A673 (cell line): ENCODE measurements at regions not wholly inside any gene's neighbourhood (a gene's known extent, or its start where the extent isn't known, plus 50 kb on each side); places are given as distances from the start of the nearest gene placed in this dataset.

Experiments
- BruUV-seq: library from RNA; stranded (reverse); fragments of 400-500 nt; replicated peaks from 2 replicates; lab custom pipeline; 2021; lab: Mats Ljungman, UMichigan
- CTCF ChIA-PET: fragments of 300-600 bp; sonication (Branson Sonifier 250); formaldehyde crosslinking; loops from one replicate; lab custom pipeline; 2022; ENCODE audit warnings: antibody characterized with exemption; lab: Charles Lee
- POLR2A ChIA-PET: fragments of 300-600 bp; sonication (Branson Sonifier 250); formaldehyde crosslinking; loops from one replicate; lab custom pipeline; 2022; ENCODE audit warnings: antibody characterized with exemption; ENCODE audit not compliant: low non-redundant PET; lab: Charles Lee
- DNase-seq: peaks from one replicate; pipeline ENCODE4 v3.0.0-alpha.2; 2015; ENCODE audit warnings: low spot score
- H3K27ac ChIP-seq: fragments of 200-600 bp; sonication (generic); 2 replicates; pipeline ENCODE4 v1.5.1; 2016; ENCODE audit warnings: mixed run types, low read depth, mild to moderate bottlenecking, mixed read lengths, antibody characterized with exemption, low read length; ENCODE audit not compliant: poor library complexity, severe bottlenecking
- H3K27me3 ChIP-seq: fragments of 200-600 bp; sonication (generic); replicated peaks from 2 replicates; pipeline ENCODE4 v1.6.1; 2017; ENCODE audit warnings: mixed run types, low read depth, mild to moderate bottlenecking, mixed read lengths, antibody characterized with exemption, low read length; ENCODE audit not compliant: insufficient read depth, poor library complexity
- H3K36me3 ChIP-seq: fragments of 200-600 bp; sonication (generic); 2 replicates; pipeline ENCODE4 v1.6.1; 2016; ENCODE audit warnings: mixed run types, mild to moderate bottlenecking, mixed read lengths, antibody characterized with exemption, low read length; ENCODE audit not compliant: insufficient read depth, poor library complexity, severe bottlenecking
- H3K4me1 ChIP-seq: fragments of 200-600 bp; sonication (generic); 2 replicates; pipeline ENCODE4 v1.6.1; 2017; ENCODE audit warnings: mixed run types, mild to moderate bottlenecking, mixed read lengths, antibody characterized with exemption, low read length; ENCODE audit not compliant: insufficient read depth, poor library complexity, severe bottlenecking
- H3K4me3 ChIP-seq: fragments of 200-600 bp; sonication (generic); 2 replicates; pipeline ENCODE4 v1.5.1; 2016; ENCODE audit warnings: low read depth, mixed run types, mild to moderate bottlenecking, mixed read lengths, low read length; ENCODE audit not compliant: poor library complexity, severe bottlenecking
- H3K9me3 ChIP-seq: fragments of 200-600 bp; sonication (generic); 2 replicates; pipeline ENCODE4 v1.6.1; 2016; ENCODE audit warnings: mixed run types, low read depth, mild to moderate bottlenecking, mixed read lengths, antibody characterized with exemption, low read length; ENCODE audit not compliant: poor library complexity, severe bottlenecking
- EZH2 ChIP-seq: fragments of 200-600 bp; sonication (generic); IDR thresholded peaks from 2 replicates; pipeline ENCODE4 v1.6.1; 2017; ENCODE audit warnings: borderline replicate concordance, low read depth, mild to moderate bottlenecking, mixed read lengths, antibody characterized with exemption, low read length; ENCODE audit not compliant: poor library complexity, severe bottlenecking
- intact Hi-C: fragments of 100-400 bp; cut with micrococcal nuclease; formaldehyde crosslinking; loops from one replicate; pipeline ENCODE4 v1.10.0; 2022; ENCODE audit not compliant: unreplicated experiment
- TF ChIP-seq, protein P1 (sequence below): fragments of 300-800, 200-600 bp; sonication (generic); conservative IDR thresholded peaks from 2 replicates; pipeline ENCODE4 v1.5.1; 2017; ENCODE audit warnings: low read depth, mild to moderate bottlenecking, antibody characterized with exemption, low read length, moderate library complexity, mixed read lengths

DNA sequence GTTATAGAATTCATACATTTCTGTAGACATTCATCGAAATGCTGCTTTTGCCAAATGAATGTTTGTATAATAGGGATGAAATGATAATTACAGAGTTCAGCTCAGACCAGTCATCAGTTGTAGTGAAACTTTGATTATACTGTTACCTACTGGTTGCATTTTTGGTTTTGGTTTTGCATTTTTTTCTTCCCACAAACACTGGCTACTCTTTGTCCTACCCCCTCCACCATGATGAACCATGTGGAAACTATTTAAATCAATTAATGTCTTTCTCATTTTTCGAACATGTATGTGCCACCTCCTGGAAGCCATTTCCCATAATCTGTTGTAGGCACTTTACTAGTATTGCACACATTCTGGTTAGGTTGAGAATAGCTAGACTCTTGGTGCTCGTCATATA, 75.3 kb upstream of the MTNR1B start:
- no peak overlapping the region for H3K4me3 ChIP-seq
- POLR2A ChIA-PET, result no interaction called here
- H3K36me3 ChIP-seq, result no peaks in the 10 kb centered on the region
- H3K9me3 ChIP-seq, result no peaks in the 10 kb centered on the region
- CTCF ChIA-PET, result no interaction called here
- DNase-seq, result no peak
- BruUV-seq, result no TSS peak
- H3K4me1 ChIP-seq, result peaks cover 21% of the 10 kb centered on the region
- TF ChIP-seq, protein P1, sequence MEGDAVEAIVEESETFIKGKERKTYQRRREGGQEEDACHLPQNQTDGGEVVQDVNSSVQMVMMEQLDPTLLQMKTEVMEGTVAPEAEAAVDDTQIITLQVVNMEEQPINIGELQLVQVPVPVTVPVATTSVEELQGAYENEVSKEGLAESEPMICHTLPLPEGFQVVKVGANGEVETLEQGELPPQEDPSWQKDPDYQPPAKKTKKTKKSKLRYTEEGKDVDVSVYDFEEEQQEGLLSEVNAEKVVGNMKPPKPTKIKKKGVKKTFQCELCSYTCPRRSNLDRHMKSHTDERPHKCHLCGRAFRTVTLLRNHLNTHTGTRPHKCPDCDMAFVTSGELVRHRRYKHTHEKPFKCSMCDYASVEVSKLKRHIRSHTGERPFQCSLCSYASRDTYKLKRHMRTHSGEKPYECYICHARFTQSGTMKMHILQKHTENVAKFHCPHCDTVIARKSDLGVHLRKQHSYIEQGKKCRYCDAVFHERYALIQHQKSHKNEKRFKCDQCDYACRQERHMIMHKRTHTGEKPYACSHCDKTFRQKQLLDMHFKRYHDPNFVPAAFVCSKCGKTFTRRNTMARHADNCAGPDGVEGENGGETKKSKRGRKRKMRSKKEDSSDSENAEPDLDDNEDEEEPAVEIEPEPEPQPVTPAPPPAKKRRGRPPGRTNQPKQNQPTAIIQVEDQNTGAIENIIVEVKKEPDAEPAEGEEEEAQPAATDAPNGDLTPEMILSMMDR, result no peak
- no peak for TF ChIP-seq EZH2
- H3K27ac ChIP-seq, result no peak overlapping the region
- intact Hi-C loops, result no loop called here
- H3K27me3 ChIP-seq, result no peaks in the 10 kb centered on the region

DNA sequence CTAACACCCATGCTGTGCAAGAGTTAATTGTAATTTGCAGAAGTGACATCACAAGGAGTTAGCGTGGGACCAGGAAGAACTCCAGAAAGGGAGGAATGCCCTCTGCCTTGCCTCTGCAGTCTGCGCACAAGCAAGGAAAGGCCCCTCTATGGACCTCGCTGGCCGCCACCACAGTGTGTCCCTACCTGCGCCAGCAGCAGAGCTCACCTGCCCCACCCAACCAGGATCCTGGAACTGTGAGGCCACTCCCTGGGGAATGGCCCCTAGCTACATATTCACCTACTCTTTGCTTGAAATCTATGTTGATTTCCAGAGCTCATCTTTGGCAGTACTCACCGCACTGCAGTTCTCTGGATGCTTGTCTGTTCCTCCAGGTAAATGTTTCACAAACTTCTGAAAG, 72.0 kb upstream of the MTNR1B start:
- Histone ChIP-seq H3K36me3 (no peaks in the 10 kb centered on the region), H3K4me1 (peaks cover 20% of the 10 kb centered on the region), H3K9me3 (no peaks in the 10 kb centered on the region), H3K4me3 (no peak overlapping the region), H3K27ac (no peak overlapping the region), H3K27me3 (no peaks in the 10 kb centered on the region)
- intact Hi-C loops, result no loop called here
- DNase-seq, result no peak
- no TSS peak for BruUV-seq
- ChIA-PET POLR2A (interaction anchor here (0.6 kb wide), 1 partner anchor 1645 kb away, joined by 3 read pairs; no protein-coding TSS in a partner anchor), CTCF (no interaction called here)
- no peak for TF ChIP-seq EZH2
- TF ChIP-seq, protein P1, result no peak

DNA sequence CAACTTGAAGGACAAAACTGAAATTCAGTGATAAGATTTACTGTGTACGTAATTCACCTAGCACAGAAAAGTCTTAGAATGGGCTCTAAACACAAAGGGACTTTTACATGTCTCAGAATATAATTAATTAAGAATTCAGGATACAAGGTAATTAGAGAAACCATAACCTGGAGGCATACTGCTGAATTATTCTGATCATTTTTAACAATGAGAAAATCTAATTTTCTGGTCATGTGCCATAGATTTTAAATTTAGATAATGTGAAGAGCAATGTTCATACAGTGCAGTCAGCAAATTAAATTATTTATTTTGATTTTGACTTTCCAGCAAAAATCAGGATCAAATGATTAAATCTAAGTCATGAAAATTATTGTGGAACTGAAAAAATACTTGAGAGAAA, 67.0 kb upstream of the MTNR1B start:
- TF ChIP-seq EZH2, result no peak
- TF ChIP-seq, protein P1, result no peak
- H3K4me1 ChIP-seq, result no peaks in the 10 kb centered on the region
- DNase-seq, result no peak
- BruUV-seq, result no TSS peak
- POLR2A ChIA-PET, result no interaction called here
- intact Hi-C loops, result no loop called here
- no peak overlapping the region for H3K27ac ChIP-seq
- H3K4me3 ChIP-seq, result no peak overlapping the region
- H3K27me3 ChIP-seq, result no peaks in the 10 kb centered on the region
- CTCF ChIA-PET, result no interaction called here
- H3K9me3 ChIP-seq, result no peaks in the 10 kb centered on the region
- H3K36me3 ChIP-seq, result no peaks in the 10 kb centered on the region
